Bronchial epithelial cell (primary cell): ENCODE measurements at regions not wholly inside any gene's neighbourhood (a gene's known extent, or its start where the extent isn't known, plus 50 kb on each side); places are given as distances from the start of the nearest gene placed in this dataset.

ENCODE experiments used
- DNase-seq: peaks from one replicate; pipeline ENCODE4 v3.0.0-alpha.2; 2010; ENCODE audit warnings: low read depth
- FAIRE-seq: peaks from 2 replicates; lab custom pipeline; 2011; peaks lifted over from hg19 to GRCh38; lab: Jason Lieb, UNC
- H3K27me3 ChIP-seq: 2 replicates; pipeline ENCODE4 v1.5.1; 2011; ENCODE audit warnings: low read length; ENCODE audit not compliant: control insufficient read depth, insufficient read depth
- H3K36me3 ChIP-seq: 2 replicates; pipeline ENCODE4 v1.5.1; 2011; ENCODE audit warnings: low read length; ENCODE audit not compliant: control insufficient read depth, insufficient read depth
- H3K4me3 ChIP-seq: 2 replicates; pipeline ENCODE4 v1.5.1; 2011; ENCODE audit warnings: mild to moderate bottlenecking, low read depth, low read length, control low read depth
- CTCF ChIP-seq: IDR thresholded peaks from 2 replicates; pipeline ENCODE4 v1.5.1; 2011; ENCODE audit warnings: mild to moderate bottlenecking, moderate library complexity, low read length, control low read depth, inconsistent platforms; ENCODE audit not compliant: insufficient read depth, severe bottlenecking

GRCh38 chr1:244280201-244280600 is 171.5 kb downstream of the ADSS2 start:
- Histone ChIP-seq H3K27me3 (no peaks in the 10 kb centered on the region), H3K36me3 (no peaks in the 10 kb centered on the region), H3K4me3 (no peak overlapping the region)
- no peak for FAIRE-seq
- DNase-seq = no peak
- TF ChIP-seq CTCF = no peak

- TF ChIP-seq CTCF = no peak
- peak; percentile 20 for DNase-seq
These were observed 170.8 kb downstream of the ADSS2 start for GRCh38 chr1:244280859-244281258.

GRCh38 chr1:244283772-244284171 is 167.9 kb downstream of the ADSS2 start:
- H3K27me3 ChIP-seq = no peaks in the 10 kb centered on the region
- H3K36me3 ChIP-seq = no peaks in the 10 kb centered on the region
- FAIRE-seq = no peak
- DNase-seq = no peak
- TF ChIP-seq CTCF = no peak
- H3K4me3 ChIP-seq = no peak overlapping the region

More at GRCh38 chr1:244280859-244281258, 170.8 kb downstream of the ADSS2 start:
- no peaks in the 10 kb centered on the region for H3K36me3 ChIP-seq
- no peak for FAIRE-seq
- H3K4me3 ChIP-seq = no peak overlapping the region
- no peaks in the 10 kb centered on the region for H3K27me3 ChIP-seq

GRCh38 chr1:244284641-244285156 is 167.0 kb downstream of the ADSS2 start:
- Histone ChIP-seq H3K27me3 (no peaks in the 10 kb centered on the region), H3K36me3 (no peaks in the 10 kb centered on the region), H3K4me3 (no peak overlapping the region)
- TF ChIP-seq CTCF = no peak
- DNase-seq = no peak
- FAIRE-seq = no peak

GRCh38 chr1:244286341-244286740 is 165.4 kb downstream of the ADSS2 start:
- no peaks in the 10 kb centered on the region for H3K27me3 ChIP-seq
- FAIRE-seq (no peak), DNase-seq (no peak)
- H3K4me3 ChIP-seq = no peak overlapping the region
- no peaks in the 10 kb centered on the region for H3K36me3 ChIP-seq
- no peak for TF ChIP-seq CTCF

GRCh38 chr1:244287726-244288125 is 164.0 kb downstream of the ADSS2 start:
- no peaks in the 10 kb centered on the region for H3K36me3 ChIP-seq
- FAIRE-seq (no peak), DNase-seq (no peak)
- H3K27me3 ChIP-seq = no peaks in the 10 kb centered on the region
- no peak overlapping the region for H3K4me3 ChIP-seq
- no peak for TF ChIP-seq CTCF
